ENCODE measurements at regions not wholly inside any gene's neighbourhood (a gene's known extent, or its start where the extent isn't known, plus 50 kb on each side); places are given as distances from the start of the nearest gene placed in this dataset.

GRCh38 chr14:106269029-106269428, 742.6 kb downstream of the TMEM121 start:
- TF ChIP-seq, protein P1, sequence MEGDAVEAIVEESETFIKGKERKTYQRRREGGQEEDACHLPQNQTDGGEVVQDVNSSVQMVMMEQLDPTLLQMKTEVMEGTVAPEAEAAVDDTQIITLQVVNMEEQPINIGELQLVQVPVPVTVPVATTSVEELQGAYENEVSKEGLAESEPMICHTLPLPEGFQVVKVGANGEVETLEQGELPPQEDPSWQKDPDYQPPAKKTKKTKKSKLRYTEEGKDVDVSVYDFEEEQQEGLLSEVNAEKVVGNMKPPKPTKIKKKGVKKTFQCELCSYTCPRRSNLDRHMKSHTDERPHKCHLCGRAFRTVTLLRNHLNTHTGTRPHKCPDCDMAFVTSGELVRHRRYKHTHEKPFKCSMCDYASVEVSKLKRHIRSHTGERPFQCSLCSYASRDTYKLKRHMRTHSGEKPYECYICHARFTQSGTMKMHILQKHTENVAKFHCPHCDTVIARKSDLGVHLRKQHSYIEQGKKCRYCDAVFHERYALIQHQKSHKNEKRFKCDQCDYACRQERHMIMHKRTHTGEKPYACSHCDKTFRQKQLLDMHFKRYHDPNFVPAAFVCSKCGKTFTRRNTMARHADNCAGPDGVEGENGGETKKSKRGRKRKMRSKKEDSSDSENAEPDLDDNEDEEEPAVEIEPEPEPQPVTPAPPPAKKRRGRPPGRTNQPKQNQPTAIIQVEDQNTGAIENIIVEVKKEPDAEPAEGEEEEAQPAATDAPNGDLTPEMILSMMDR (conservative IDR thresholded peaks at IDR 0.05; ENCODE audit: low read depth, low read length): no peak
- no peak for TF ChIP-seq EZH2 (IDR thresholded peaks at IDR 0.05; ENCODE audit: borderline replicate concordance, low read depth, low read length, poor library complexity, severe bottlenecking)
